ENCODE measurements at regions not wholly inside any gene's neighbourhood (a gene's known extent, or its start where the extent isn't known, plus 50 kb on each side); places are given as distances from the start of the nearest gene placed in this dataset.

GRCh38 chr14:35940291-35940690 lies 114.2 kb downstream of the BRMS1L start:
- TF ChIP-seq EZH2phosphoT487 (IDR thresholded peaks at IDR 0.05; ENCODE audit: borderline replicate concordance), result no peak
- TF ChIP-seq, protein P1, sequence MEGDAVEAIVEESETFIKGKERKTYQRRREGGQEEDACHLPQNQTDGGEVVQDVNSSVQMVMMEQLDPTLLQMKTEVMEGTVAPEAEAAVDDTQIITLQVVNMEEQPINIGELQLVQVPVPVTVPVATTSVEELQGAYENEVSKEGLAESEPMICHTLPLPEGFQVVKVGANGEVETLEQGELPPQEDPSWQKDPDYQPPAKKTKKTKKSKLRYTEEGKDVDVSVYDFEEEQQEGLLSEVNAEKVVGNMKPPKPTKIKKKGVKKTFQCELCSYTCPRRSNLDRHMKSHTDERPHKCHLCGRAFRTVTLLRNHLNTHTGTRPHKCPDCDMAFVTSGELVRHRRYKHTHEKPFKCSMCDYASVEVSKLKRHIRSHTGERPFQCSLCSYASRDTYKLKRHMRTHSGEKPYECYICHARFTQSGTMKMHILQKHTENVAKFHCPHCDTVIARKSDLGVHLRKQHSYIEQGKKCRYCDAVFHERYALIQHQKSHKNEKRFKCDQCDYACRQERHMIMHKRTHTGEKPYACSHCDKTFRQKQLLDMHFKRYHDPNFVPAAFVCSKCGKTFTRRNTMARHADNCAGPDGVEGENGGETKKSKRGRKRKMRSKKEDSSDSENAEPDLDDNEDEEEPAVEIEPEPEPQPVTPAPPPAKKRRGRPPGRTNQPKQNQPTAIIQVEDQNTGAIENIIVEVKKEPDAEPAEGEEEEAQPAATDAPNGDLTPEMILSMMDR (conservative IDR thresholded peaks at IDR 0.05; ENCODE audit: low read length), result no peak

All from Loucy (cell line).